HEK293 (cell line): ENCODE measurements at regions not wholly inside any gene's neighbourhood (a gene's known extent, or its start where the extent isn't known, plus 50 kb on each side); places are given as distances from the start of the nearest gene placed in this dataset.

Experiments used
- CTCF ChIA-PET: fragments of 350-600 bp; formaldehyde crosslinking; extraction: SDS; loops from one replicate; lab custom pipeline; 2021; ENCODE audit warnings: antibody characterized with exemption; lab: Yijun Ruan, JAX
- POLR2A ChIA-PET: fragments of 300-600 bp; formaldehyde crosslinking; extraction: SDS; loops from one replicate; lab custom pipeline; 2020; ENCODE audit warnings: antibody characterized with exemption, inconsistent platforms; lab: Yijun Ruan, JAX
- H3K27ac ChIP-seq: fragments of 200-500 bp; sonication (Bioruptor generic); 2 replicates; pipeline ENCODE4 v1.5.1; 2014; ENCODE audit warnings: low read depth, low read length, control low read depth, inconsistent platforms; ENCODE audit errors: extremely low read depth
- H3K36me3 ChIP-seq, 2 experiments: fragments of 200-500 bp in 1 of 2; sonication (Bioruptor generic) in 1 of 2; 1 replicate in 1 of 2; 2 replicates in 1 of 2; pipeline ENCODE4 v1.5.1; 2014 to 2017; ENCODE audit warnings: inconsistent platforms in 2 of 2, low read length in 2 of 2; ENCODE audit not compliant: control insufficient read depth in 2 of 2, insufficient read depth in 1 of 2
- H3K4me1 ChIP-seq: fragments of 200-500 bp; sonication (Bioruptor generic); 2 replicates; pipeline ENCODE4 v1.5.1; 2014; ENCODE audit warnings: mild to moderate bottlenecking, low read length, inconsistent platforms; ENCODE audit not compliant: control insufficient read depth, insufficient read depth
- H3K4me3 ChIP-seq: 2 replicates; pipeline ENCODE4 v1.5.1; 2011; ENCODE audit warnings: low read depth, mild to moderate bottlenecking, control low read depth, low read length, moderate library complexity
- H3K9me3 ChIP-seq: fragments of 200-500 bp; sonication (Bioruptor generic); 2 replicates; pipeline ENCODE4 v1.5.1; 2014; ENCODE audit warnings: low read depth, low read length, inconsistent platforms; ENCODE audit not compliant: control insufficient read depth, insufficient read depth
- AEBP2 ChIP-seq: fragments of 450-650 bp; formaldehyde crosslinking; IDR thresholded peaks from 2 replicates; pipeline ENCODE4 v1.5.1; 2016; ENCODE audit warnings: missing biosample characterization, missing genetic modification characterization, borderline replicate concordance
- FEZF1 ChIP-seq: fragments of 450-650 bp; formaldehyde crosslinking; IDR thresholded peaks from 2 replicates; pipeline ENCODE4 v1.5.1; 2016; ENCODE audit warnings: missing biosample characterization, missing genetic modification characterization
- HOXA7 ChIP-seq: sonication (generic); formaldehyde crosslinking; IDR thresholded peaks from 2 replicates; pipeline ENCODE4 v1.8.1; 2022; ENCODE audit warnings: missing genetic modification reagents, borderline replicate concordance
- KLF1 ChIP-seq: fragments of 450-650 bp; formaldehyde crosslinking; IDR thresholded peaks from 2 replicates; pipeline ENCODE4 v1.5.1; 2016; ENCODE audit warnings: missing biosample characterization, missing genetic modification characterization
- RBAK ChIP-seq: fragments of 450-650 bp; formaldehyde crosslinking; IDR thresholded peaks from 2 replicates; pipeline ENCODE4 v1.5.1; 2016; ENCODE audit warnings: missing biosample characterization, missing genetic modification characterization
- SP7 ChIP-seq: fragments of 450-650 bp; formaldehyde crosslinking; IDR thresholded peaks from 2 replicates; pipeline ENCODE4 v1.5.1; 2016; ENCODE audit warnings: missing biosample characterization, missing genetic modification characterization
- TCF7L2 ChIP-seq: IDR thresholded peaks from 2 replicates; pipeline ENCODE4 v1.6.1; 2011; ENCODE audit warnings: low read depth, mild to moderate bottlenecking, inconsistent platforms, low read length, moderate library complexity, borderline replicate concordance
- WT1 ChIP-seq: fragments of 450-650 bp; formaldehyde crosslinking; IDR thresholded peaks from 2 replicates; pipeline ENCODE4 v1.5.1; 2016; ENCODE audit warnings: missing biosample characterization, missing genetic modification characterization
- ZBTB8A ChIP-seq: fragments of 450-650 bp; formaldehyde crosslinking; IDR thresholded peaks from 2 replicates; pipeline ENCODE4 v1.5.1; 2016; ENCODE audit warnings: missing biosample characterization, missing genetic modification characterization
- ZNF114 ChIP-seq: fragments of 450-650 bp; formaldehyde crosslinking; IDR thresholded peaks from 2 replicates; pipeline ENCODE4 v1.5.0; 2017; ENCODE audit warnings: missing biosample characterization, missing genetic modification characterization
- ZNF214 ChIP-seq: fragments of 450-650 bp; formaldehyde crosslinking; IDR thresholded peaks from 2 replicates; pipeline ENCODE4 v1.5.1; 2017; ENCODE audit warnings: missing biosample characterization, mild to moderate bottlenecking, missing genetic modification characterization, borderline replicate concordance
- ZNF223 ChIP-seq: fragments of 450-650 bp; formaldehyde crosslinking; IDR thresholded peaks from 2 replicates; pipeline ENCODE4 v1.5.1; 2016; ENCODE audit warnings: missing biosample characterization, missing genetic modification characterization
- ZNF23 ChIP-seq: fragments of 450-650 bp; formaldehyde crosslinking; IDR thresholded peaks from 2 replicates; pipeline ENCODE4 v1.5.1; 2016; ENCODE audit warnings: missing biosample characterization, missing genetic modification characterization, borderline replicate concordance
- ZNF335 ChIP-seq: fragments of 450-650 bp; formaldehyde crosslinking; conservative IDR thresholded peaks from 2 replicates; pipeline ENCODE4 v1.5.1; 2016; ENCODE audit warnings: missing biosample characterization, missing genetic modification characterization
- ZNF529 ChIP-seq: fragments of 450-650 bp; formaldehyde crosslinking; IDR thresholded peaks from 2 replicates; pipeline ENCODE4 v1.5.1; 2017; ENCODE audit warnings: missing genetic modification characterization, missing biosample characterization; ENCODE audit not compliant: insufficient replicate concordance
- ZNF621 ChIP-seq: fragments of 450-650 bp; formaldehyde crosslinking; IDR thresholded peaks from 2 replicates; pipeline ENCODE4 v1.5.1; 2017; ENCODE audit warnings: missing biosample characterization, missing genetic modification characterization
- ZNF626 ChIP-seq: fragments of 450-650 bp; sonication (Bioruptor Pico); formaldehyde crosslinking; IDR thresholded peaks from 2 replicates; pipeline ENCODE4 v1.5.1; 2018; ENCODE audit warnings: missing biosample characterization, missing genetic modification characterization, inconsistent platforms
- ZNF658 ChIP-seq: fragments of 450-650 bp; formaldehyde crosslinking; IDR thresholded peaks from 2 replicates; pipeline ENCODE4; 2016; ENCODE audit warnings: missing biosample characterization, missing genetic modification characterization
- ZNF660 ChIP-seq: fragments of 450-650 bp; IDR thresholded peaks from 2 replicates; pipeline ENCODE4 v1.5.1; 2018; ENCODE audit warnings: missing biosample characterization, mild to moderate bottlenecking, missing genetic modification characterization
- ZNF785 ChIP-seq: fragments of 450-650 bp; formaldehyde crosslinking; IDR thresholded peaks from 2 replicates; pipeline ENCODE4 v1.5.1; 2016; ENCODE audit warnings: missing biosample characterization, missing genetic modification characterization
- TF ChIP-seq, protein P1 (sequence below): fragments of 450-650 bp; formaldehyde crosslinking; IDR thresholded peaks from 2 replicates; pipeline ENCODE4 v1.5.1; 2016; ENCODE audit warnings: missing biosample characterization, missing genetic modification characterization, low read depth
- TF ChIP-seq, protein P2 (sequence below): fragments of 450-650 bp; formaldehyde crosslinking; IDR thresholded peaks from 2 replicates; pipeline ENCODE4 v1.5.1; 2016; ENCODE audit warnings: missing biosample characterization, missing genetic modification characterization
- TF ChIP-seq, protein P3 (sequence below): fragments of 450-650 bp; formaldehyde crosslinking; conservative IDR thresholded peaks from 2 replicates; pipeline ENCODE4 v1.5.1; 2016; ENCODE audit warnings: low read depth, missing biosample characterization, missing genetic modification characterization

- TF ChIP-seq ZNF660 (no peak), ZNF785 (tag by site-specific recombination) (no peak), ZNF335 (no peak), ZNF658 (tag by site-specific recombination) (no peak), KLF1 (tag by site-specific recombination) (no peak), TCF7L2 (no peak)
Measured at GRCh38 chr1:81712425-81712824, 88.3 kb upstream of the ADGRL2 start (continued).

GRCh38 chr1:81710857-81711256 is 89.9 kb upstream of the ADGRL2 start:
- ChIA-PET POLR2A (no interaction called here), CTCF (no interaction called here)
- H3K36me3 ChIP-seq: no peaks in the 10 kb centered on the region
- TF ChIP-seq ZNF214 (no peak), KLF1 (tag by site-specific recombination) (no peak), ZNF529 (no peak), SP7 (tag by site-specific recombination) (no peak), ZNF223 (tag by site-specific recombination) (no peak), RBAK (tag by site-specific recombination) (no peak), FEZF1 (tag by site-specific recombination) (no peak)
- TF ChIP-seq, protein P1, sequence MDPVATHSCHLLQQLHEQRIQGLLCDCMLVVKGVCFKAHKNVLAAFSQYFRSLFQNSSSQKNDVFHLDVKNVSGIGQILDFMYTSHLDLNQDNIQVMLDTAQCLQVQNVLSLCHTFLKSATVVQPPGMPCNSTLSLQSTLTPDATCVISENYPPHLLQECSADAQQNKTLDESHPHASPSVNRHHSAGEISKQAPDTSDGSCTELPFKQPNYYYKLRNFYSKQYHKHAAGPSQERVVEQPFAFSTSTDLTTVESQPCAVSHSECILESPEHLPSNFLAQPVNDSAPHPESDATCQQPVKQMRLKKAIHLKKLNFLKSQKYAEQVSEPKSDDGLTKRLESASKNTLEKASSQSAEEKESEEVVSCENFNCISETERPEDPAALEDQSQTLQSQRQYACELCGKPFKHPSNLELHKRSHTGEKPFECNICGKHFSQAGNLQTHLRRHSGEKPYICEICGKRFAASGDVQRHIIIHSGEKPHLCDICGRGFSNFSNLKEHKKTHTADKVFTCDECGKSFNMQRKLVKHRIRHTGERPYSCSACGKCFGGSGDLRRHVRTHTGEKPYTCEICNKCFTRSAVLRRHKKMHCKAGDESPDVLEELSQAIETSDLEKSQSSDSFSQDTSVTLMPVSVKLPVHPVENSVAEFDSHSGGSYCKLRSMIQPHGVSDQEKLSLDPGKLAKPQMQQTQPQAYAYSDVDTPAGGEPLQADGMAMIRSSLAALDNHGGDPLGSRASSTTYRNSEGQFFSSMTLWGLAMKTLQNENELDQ: no peak
- TF ChIP-seq, protein P2, sequence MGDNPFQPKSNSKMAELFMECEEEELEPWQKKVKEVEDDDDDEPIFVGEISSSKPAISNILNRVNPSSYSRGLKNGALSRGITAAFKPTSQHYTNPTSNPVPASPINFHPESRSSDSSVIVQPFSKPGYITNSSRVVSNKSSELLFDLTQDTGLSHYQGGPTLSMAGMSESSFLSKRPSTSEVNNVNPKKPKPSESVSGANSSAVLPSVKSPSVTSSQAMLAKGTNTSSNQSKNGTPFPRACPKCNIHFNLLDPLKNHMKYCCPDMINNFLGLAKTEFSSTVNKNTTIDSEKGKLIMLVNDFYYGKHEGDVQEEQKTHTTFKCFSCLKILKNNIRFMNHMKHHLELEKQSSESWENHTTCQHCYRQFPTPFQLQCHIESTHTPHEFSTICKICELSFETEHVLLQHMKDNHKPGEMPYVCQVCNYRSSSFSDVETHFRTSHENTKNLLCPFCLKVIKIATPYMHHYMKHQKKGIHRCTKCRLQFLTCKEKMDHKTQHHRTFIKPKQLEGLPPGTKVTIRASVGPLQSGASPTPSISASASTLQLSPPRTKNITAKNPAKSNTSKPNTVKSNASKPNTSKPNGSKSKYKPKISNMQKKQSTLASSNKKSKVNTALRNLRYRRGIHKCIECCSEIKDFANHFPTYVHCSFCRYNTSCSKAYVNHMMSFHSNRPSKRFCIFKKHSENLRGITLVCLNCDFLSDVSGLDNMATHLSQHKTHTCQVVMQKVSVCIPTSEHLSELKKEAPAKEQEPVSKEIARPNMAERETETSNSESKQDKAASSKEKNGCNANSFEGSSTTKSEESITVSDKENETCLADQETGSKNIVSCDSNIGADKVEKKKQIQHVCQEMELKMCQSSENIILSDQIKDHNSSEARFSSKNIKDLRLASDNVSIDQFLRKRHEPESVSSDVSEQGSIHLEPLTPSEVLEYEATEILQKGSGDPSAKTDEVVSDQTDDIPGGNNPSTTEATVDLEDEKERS: no peak
- no peak overlapping the region for H3K27ac ChIP-seq
- H3K9me3 ChIP-seq: no peaks in the 10 kb centered on the region
- H3K4me3 ChIP-seq: no peak overlapping the region
- no peaks in the 10 kb centered on the region for H3K4me1 ChIP-seq

GRCh38 chr1:81708250-81708649 is 92.5 kb upstream of the ADGRL2 start:
- Histone ChIP-seq H3K4me1 (no peaks in the 10 kb centered on the region), H3K36me3 (no peaks in the 10 kb centered on the region), H3K9me3 (no peaks in the 10 kb centered on the region), H3K27ac (no peak overlapping the region), H3K4me3 (no peak overlapping the region)
- CTCF ChIA-PET: interaction anchor here (0.7 kb wide), 2 partner anchors 11 to 136 kb away, joined by 3 to 4 read pairs; no protein-coding TSS in a partner anchor
- POLR2A ChIA-PET: no interaction called here
- no peak for TF ChIP-seq HOXA7 (CRISPR knock-in tag)
- no peak for TF ChIP-seq ZNF23 (tag by site-specific recombination)
- TF ChIP-seq AEBP2 (tag by site-specific recombination): no peak
- no peak for TF ChIP-seq ZNF529
- no peak for TF ChIP-seq WT1 (tag by site-specific recombination)
- TF ChIP-seq, protein P3, sequence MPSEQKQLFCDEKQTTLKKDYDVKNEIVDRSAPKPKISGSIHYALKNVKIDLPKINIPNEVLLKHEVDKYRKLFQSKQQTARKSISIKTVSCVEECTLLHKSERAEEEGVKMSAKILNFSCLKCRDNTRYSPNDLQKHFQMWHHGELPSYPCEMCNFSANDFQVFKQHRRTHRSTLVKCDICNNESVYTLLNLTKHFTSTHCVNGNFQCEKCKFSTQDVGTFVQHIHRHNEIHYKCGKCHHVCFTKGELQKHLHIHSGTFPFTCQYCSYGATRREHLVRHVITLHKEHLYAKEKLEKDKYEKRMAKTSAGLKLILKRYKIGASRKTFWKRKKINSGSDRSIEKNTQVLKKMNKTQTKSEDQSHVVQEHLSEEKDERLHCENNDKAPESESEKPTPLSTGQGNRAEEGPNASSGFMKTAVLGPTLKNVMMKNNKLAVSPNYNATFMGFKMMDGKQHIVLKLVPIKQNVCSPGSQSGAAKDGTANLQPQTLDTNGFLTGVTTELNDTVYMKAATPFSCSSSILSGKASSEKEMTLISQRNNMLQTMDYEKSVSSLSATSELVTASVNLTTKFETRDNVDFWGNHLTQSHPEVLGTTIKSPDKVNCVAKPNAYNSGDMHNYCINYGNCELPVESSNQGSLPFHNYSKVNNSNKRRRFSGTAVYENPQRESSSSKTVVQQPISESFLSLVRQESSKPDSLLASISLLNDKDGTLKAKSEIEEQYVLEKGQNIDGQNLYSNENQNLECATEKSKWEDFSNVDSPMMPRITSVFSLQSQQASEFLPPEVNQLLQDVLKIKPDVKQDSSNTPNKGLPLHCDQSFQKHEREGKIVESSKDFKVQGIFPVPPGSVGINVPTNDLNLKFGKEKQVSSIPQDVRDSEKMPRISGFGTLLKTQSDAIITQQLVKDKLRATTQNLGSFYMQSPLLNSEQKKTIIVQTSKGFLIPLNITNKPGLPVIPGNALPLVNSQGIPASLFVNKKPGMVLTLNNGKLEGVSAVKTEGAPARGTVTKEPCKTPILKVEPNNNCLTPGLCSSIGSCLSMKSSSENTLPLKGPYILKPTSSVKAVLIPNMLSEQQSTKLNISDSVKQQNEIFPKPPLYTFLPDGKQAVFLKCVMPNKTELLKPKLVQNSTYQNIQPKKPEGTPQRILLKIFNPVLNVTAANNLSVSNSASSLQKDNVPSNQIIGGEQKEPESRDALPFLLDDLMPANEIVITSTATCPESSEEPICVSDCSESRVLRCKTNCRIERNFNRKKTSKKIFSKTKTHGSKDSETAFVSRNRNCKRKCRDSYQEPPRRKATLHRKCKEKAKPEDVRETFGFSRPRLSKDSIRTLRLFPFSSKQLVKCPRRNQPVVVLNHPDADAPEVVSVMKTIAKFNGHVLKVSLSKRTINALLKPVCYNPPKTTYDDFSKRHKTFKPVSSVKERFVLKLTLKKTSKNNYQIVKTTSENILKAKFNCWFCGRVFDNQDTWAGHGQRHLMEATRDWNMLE (tag by site-specific recombination): no peak
- no peak for TF ChIP-seq ZNF114 (tag by site-specific recombination)
- no peak for TF ChIP-seq ZNF626 (tag by site-specific recombination)
- TF ChIP-seq ZNF621 (tag by site-specific recombination): no peak
- no peak for TF ChIP-seq ZBTB8A (tag by site-specific recombination)
